ENCODE measurements at regions not wholly inside any gene's neighbourhood (a gene's known extent, or its start where the extent isn't known, plus 50 kb on each side); places are given as distances from the start of the nearest gene placed in this dataset.
"Not testable (repeated sequence)": the region's sequence is repeated elsewhere in the genome, so short reads cannot be mapped to it uniquely, and the experiment has no call there.

- DNase-seq (no peak), ATAC-seq (ENCODE audit: insufficient read depth, low read depth) (no peak)
- no peak overlapping the region for H2AFZ ChIP-seq (ENCODE audit: low read depth, low read length)
- H3K36me3 ChIP-seq (ENCODE audit: insufficient read depth, low read length): peaks cover 4% of the 10 kb centered on the region; the same call in 1 of the 2 replicates
- H3K9ac ChIP-seq (ENCODE audit: low read depth, low read length): no peak overlapping the region
- peaks cover 8% of the 10 kb centered on the region; the same call in 1 of the 2 replicates for H4K20me1 ChIP-seq (ENCODE audit: insufficient read depth, low read length)
- H3K27ac ChIP-seq (ENCODE audit: low read length): no peak overlapping the region
- no peak overlapping the region for H3K4me3 ChIP-seq (ENCODE audit: low read depth in 1 of 2, low read length in 2 of 2)
- no peaks in the 10 kb centered on the region for H3K4me1 ChIP-seq (ENCODE audit: insufficient read depth, low read length)
- no peak overlapping the region for H3K4me2 ChIP-seq (ENCODE audit: insufficient read depth, low read length)
- H3K9me3 ChIP-seq (ENCODE audit: insufficient read depth, low read length, severe bottlenecking): peaks cover 20% of the 10 kb centered on the region
- peaks cover 66% of the 10 kb centered on the region for H3K79me2 ChIP-seq (ENCODE audit: insufficient read depth, low read length)
- TF ChIP-seq EZH2 (IDR thresholded peaks at IDR 0.05; ENCODE audit: borderline replicate concordance, low read depth, low read length, severe bottlenecking): no peak
- no peak for TF ChIP-seq CTCF (IDR thresholded peaks at IDR 0.05; ENCODE audit: borderline replicate concordance, extremely low read depth, low read length, poor library complexity, severe bottlenecking)
- H3K27me3 ChIP-seq (ENCODE audit: insufficient read depth, low read length, poor library complexity): no peaks in the 10 kb centered on the region
These were observed 322.6 kb upstream of the POU5F2 start for GRCh38 chr5:94064025-94064424.

- no peak for TF ChIP-seq CTCF (IDR thresholded peaks at IDR 0.05; ENCODE audit: borderline replicate concordance, extremely low read depth, low read length, poor library complexity, severe bottlenecking)
- no peak for TF ChIP-seq EZH2 (IDR thresholded peaks at IDR 0.05; ENCODE audit: borderline replicate concordance, low read depth, low read length, severe bottlenecking)
- Histone ChIP-seq H3K79me2 (ENCODE audit: insufficient read depth, low read length) (peaks cover 37% of the 10 kb centered on the region), H3K27ac (ENCODE audit: low read length) (no peak overlapping the region), H3K4me2 (ENCODE audit: insufficient read depth, low read length) (no peak overlapping the region), H3K36me3 (ENCODE audit: insufficient read depth, low read length) (peaks cover 3% of the 10 kb centered on the region; the same call in 1 of the 2 replicates), H2AFZ (ENCODE audit: low read depth, low read length) (no peak overlapping the region), H3K27me3 (ENCODE audit: insufficient read depth, low read length, poor library complexity) (no peaks in the 10 kb centered on the region), H4K20me1 (ENCODE audit: insufficient read depth, low read length) (peaks cover 3% of the 10 kb centered on the region; the same call in 1 of the 2 replicates), H3K4me3 (ENCODE audit: low read depth in 1 of 2, low read length in 2 of 2) (no peak overlapping the region), H3K4me1 (ENCODE audit: insufficient read depth, low read length) (no peaks in the 10 kb centered on the region), H3K9ac (ENCODE audit: low read depth, low read length) (no peak overlapping the region), H3K9me3 (ENCODE audit: insufficient read depth, low read length, severe bottlenecking) (no peaks in the 10 kb centered on the region)
- DNase-seq (no peak), ATAC-seq (ENCODE audit: insufficient read depth, low read depth) (no peak)
These were observed 316.3 kb upstream of the POU5F2 start for GRCh38 chr5:94057655-94058054.

GRCh38 chr5:94057217-94057616, 315.8 kb upstream of the POU5F2 start:
- no peak overlapping the region for H3K27ac ChIP-seq (ENCODE audit: low read length)
- ATAC-seq (ENCODE audit: insufficient read depth, low read depth): no peak
- TF ChIP-seq CTCF (IDR thresholded peaks at IDR 0.05; ENCODE audit: borderline replicate concordance, extremely low read depth, low read length, poor library complexity, severe bottlenecking) (no peak), EZH2 (IDR thresholded peaks at IDR 0.05; ENCODE audit: borderline replicate concordance, low read depth, low read length, severe bottlenecking) (no peak)

GRCh38 chr5:94049307-94049922, 308.0 kb upstream of the POU5F2 start:
- not testable (repeated sequence) for H3K79me2 ChIP-seq (ENCODE audit: insufficient read depth, low read length); H3K4me1 ChIP-seq (ENCODE audit: insufficient read depth, low read length); H3K27ac ChIP-seq (ENCODE audit: low read length); ATAC-seq (ENCODE audit: insufficient read depth, low read depth); H3K4me2 ChIP-seq (ENCODE audit: insufficient read depth, low read length); H2AFZ ChIP-seq (ENCODE audit: low read depth, low read length); H4K20me1 ChIP-seq (ENCODE audit: insufficient read depth, low read length); H3K9ac ChIP-seq (ENCODE audit: low read depth, low read length); H3K27me3 ChIP-seq (ENCODE audit: insufficient read depth, low read length, poor library complexity); H3K4me3 ChIP-seq (ENCODE audit: low read depth in 1 of 2, low read length in 2 of 2); DNase-seq; H3K9me3 ChIP-seq (ENCODE audit: insufficient read depth, low read length, severe bottlenecking)
- peaks cover 29% of the 10 kb centered on the region for H3K36me3 ChIP-seq (ENCODE audit: insufficient read depth, low read length)

More at GRCh38 chr5:94057217-94057616, 315.8 kb upstream of the POU5F2 start:
- Histone ChIP-seq H3K4me3 (ENCODE audit: low read depth in 1 of 2, low read length in 2 of 2) (no peak overlapping the region), H3K9ac (ENCODE audit: low read depth, low read length) (no peak overlapping the region), H3K4me2 (ENCODE audit: insufficient read depth, low read length) (no peak overlapping the region), H3K36me3 (ENCODE audit: insufficient read depth, low read length) (peaks cover 7% of the 10 kb centered on the region; the same call in 1 of the 2 replicates), H2AFZ (ENCODE audit: low read depth, low read length) (no peak overlapping the region), H4K20me1 (ENCODE audit: insufficient read depth, low read length) (no peaks in the 10 kb centered on the region), H3K79me2 (ENCODE audit: insufficient read depth, low read length) (peaks cover 33% of the 10 kb centered on the region; the same call in 1 of the 2 replicates), H3K27me3 (ENCODE audit: insufficient read depth, low read length, poor library complexity) (no peaks in the 10 kb centered on the region), H3K9me3 (ENCODE audit: insufficient read depth, low read length, severe bottlenecking) (no peaks in the 10 kb centered on the region), H3K4me1 (ENCODE audit: insufficient read depth, low read length) (no peaks in the 10 kb centered on the region)
- DNase-seq: no peak
